ENCODE measurements at regions not wholly inside any gene's neighbourhood (a gene's known extent, or its start where the extent isn't known, plus 50 kb on each side); places are given as distances from the start of the nearest gene placed in this dataset.

DNA sequence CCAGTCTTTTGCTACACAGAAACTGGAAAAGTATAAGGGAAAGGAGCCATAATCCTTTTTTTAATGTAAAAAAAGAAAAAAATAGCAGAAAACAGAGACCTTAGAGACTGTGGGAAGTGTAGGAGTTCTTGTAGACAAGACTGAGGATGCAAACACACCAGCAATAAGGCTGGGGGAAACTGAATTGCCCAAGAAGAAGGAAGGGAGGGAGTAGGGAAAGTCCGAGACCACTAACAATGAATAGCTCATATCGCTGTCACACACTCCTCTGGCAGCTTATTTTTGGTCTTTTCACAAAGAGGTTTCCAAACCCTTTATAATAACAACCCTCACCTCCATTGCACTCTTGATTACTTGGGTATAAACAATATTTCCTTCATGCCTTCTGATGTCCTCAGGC is 952.0 kb downstream of the SLITRK5 start:
- no peak for DNase-seq (ENCODE audit: low spot score in 2 of 2)
- TF ChIP-seq, protein P1, sequence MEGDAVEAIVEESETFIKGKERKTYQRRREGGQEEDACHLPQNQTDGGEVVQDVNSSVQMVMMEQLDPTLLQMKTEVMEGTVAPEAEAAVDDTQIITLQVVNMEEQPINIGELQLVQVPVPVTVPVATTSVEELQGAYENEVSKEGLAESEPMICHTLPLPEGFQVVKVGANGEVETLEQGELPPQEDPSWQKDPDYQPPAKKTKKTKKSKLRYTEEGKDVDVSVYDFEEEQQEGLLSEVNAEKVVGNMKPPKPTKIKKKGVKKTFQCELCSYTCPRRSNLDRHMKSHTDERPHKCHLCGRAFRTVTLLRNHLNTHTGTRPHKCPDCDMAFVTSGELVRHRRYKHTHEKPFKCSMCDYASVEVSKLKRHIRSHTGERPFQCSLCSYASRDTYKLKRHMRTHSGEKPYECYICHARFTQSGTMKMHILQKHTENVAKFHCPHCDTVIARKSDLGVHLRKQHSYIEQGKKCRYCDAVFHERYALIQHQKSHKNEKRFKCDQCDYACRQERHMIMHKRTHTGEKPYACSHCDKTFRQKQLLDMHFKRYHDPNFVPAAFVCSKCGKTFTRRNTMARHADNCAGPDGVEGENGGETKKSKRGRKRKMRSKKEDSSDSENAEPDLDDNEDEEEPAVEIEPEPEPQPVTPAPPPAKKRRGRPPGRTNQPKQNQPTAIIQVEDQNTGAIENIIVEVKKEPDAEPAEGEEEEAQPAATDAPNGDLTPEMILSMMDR (IDR thresholded peaks at IDR 0.05): no peak
- no peaks in the 10 kb centered on the region for H3K36me3 ChIP-seq
- intact Hi-C loops (cut with DNase I): no loop called here
- no peaks in the 10 kb centered on the region for H3K27me3 ChIP-seq
- H3K9me3 ChIP-seq: no peaks in the 10 kb centered on the region
- no peaks in the 10 kb centered on the region for H3K4me1 ChIP-seq
- H3K27ac ChIP-seq: no peak overlapping the region
- no peak overlapping the region for H3K4me3 ChIP-seq

- TF ChIP-seq, protein P1 (IDR thresholded peaks at IDR 0.05): no peak
- no peaks in the 10 kb centered on the region for H3K9me3 ChIP-seq
- no peaks in the 10 kb centered on the region for H3K27me3 ChIP-seq
- H3K4me3 ChIP-seq: no peak overlapping the region
- no peaks in the 10 kb centered on the region for H3K36me3 ChIP-seq
- no peaks in the 10 kb centered on the region for H3K4me1 ChIP-seq
- no peak for DNase-seq (ENCODE audit: low spot score in 2 of 2)
- no peak overlapping the region for H3K27ac ChIP-seq
- intact Hi-C loops (cut with DNase I): no loop called here
Measured at GRCh38 chr13:88627071-88627470, 955.9 kb downstream of the SLITRK5 start.

DNA sequence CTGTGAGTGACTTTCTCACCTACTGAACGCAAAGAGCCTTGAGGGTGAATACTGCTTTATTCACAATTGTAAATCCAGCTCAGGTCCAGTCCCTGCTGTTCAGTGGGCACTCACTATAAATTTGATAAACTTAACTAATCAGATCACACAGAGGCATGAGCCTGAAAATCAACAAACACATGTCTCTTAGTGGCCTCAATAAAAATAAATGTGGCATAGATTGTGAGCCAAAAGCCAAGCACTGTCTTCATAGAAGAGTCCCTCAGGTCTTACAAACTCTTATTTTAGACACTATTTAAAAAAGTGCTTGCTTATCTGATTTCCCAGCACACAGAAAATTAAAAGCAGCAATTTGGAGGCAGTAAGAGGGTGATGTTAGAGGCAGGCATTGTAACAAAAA is 957.7 kb downstream of the SLITRK5 start:
- Histone ChIP-seq H3K36me3 (no peaks in the 10 kb centered on the region), H3K27ac (no peak overlapping the region), H3K4me1 (no peaks in the 10 kb centered on the region), H3K27me3 (no peaks in the 10 kb centered on the region), H3K9me3 (no peaks in the 10 kb centered on the region), H3K4me3 (no peak overlapping the region)
- DNase-seq (ENCODE audit: low spot score in 2 of 2): no peak
- intact Hi-C loops (cut with DNase I): no loop called here
- TF ChIP-seq, protein P1 (IDR thresholded peaks at IDR 0.05): no peak

- Histone ChIP-seq H3K36me3 (no peaks in the 10 kb centered on the region), H3K9me3 (peaks cover 0 to 3% of the 10 kb centered on the region in 2 donors), H3K4me3 (no peak overlapping the region), H3K27me3 (no peaks in the 10 kb centered on the region), H3K27ac (no peak overlapping the region), H3K4me1 (no peaks in the 10 kb centered on the region)
- intact Hi-C loops (cut with DNase I): no loop called here
- TF ChIP-seq, protein P1 (IDR thresholded peaks at IDR 0.05): no peak
- DNase-seq (ENCODE audit: low spot score in 2 of 2): no peak
Measured at GRCh38 chr13:88637935-88638334, 966.8 kb downstream of the SLITRK5 start.

DNA sequence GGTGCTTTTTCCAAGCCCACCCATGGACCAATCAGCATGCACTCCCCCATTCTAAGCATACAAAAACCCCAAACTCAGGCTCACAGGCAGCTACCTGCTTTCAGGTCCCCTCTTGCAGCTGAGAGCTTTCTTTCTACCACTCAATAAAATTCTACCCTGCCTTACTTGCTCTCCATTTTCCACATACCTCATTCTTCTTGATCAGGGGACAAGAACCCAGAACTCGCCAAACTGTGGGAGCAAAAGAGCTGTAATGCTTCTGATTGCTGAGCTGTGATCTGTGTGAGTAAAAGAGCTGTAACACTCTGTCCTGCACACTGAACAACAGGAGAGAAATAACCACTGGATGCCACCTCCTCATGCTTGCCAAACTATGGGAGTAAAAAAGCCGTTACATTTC is 972.1 kb downstream of the SLITRK5 start:
- DNase-seq (ENCODE audit: low spot score in 2 of 2): no peak
- Histone ChIP-seq H3K27ac (no peak overlapping the region), H3K4me3 (no peak overlapping the region), H3K27me3 (no peaks in the 10 kb centered on the region), H3K9me3 (peaks cover 0 to 3% of the 10 kb centered on the region in 2 donors), H3K4me1 (no peaks in the 10 kb centered on the region), H3K36me3 (no peaks in the 10 kb centered on the region)
- intact Hi-C loops (cut with DNase I): no loop called here
- TF ChIP-seq, protein P1 (IDR thresholded peaks at IDR 0.05): no peak
